Fibroblast of the conjunctiva (primary cell): ENCODE measurements at regions not wholly inside any gene's neighbourhood (a gene's known extent, or its start where the extent isn't known, plus 50 kb on each side); places are given as distances from the start of the nearest gene placed in this dataset.

Experiments used
- DNase-seq: peaks from one replicate; pipeline ENCODE4 v3.0.0-alpha.2; 2010; ENCODE audit warnings: low read depth

DNA sequence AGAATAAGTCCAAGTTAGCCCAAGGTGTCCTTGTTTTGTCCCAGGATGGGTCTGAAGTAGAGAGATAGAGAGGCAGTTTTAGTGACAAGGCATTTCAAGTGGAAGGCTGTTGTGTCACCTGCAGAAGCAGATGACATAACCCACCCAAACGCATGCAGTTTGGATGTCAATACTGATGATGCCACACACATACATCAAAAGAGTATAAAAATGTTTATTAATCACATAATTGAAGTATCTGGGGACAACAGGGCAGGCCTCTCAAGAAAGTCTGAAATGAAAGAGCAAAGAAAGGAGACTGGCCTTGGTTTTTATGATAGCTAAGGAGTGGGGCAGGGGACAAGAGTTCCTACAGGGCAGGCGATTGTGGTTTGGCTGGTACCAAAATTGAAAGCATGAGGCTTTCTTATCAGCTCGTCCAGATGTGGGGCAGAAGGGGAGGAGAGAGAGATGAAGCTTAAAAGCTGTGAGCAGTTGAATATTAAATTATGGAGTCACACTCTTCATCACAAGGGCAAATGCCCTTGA, 78.4 kb upstream of the TSPAN8 start:
- no peak for DNase-seq

- no peak for DNase-seq
These were observed 75.3 kb upstream of the TSPAN8 start for GRCh38 chr12:71233083-71233482.

- DNase-seq: no peak
These were observed 72.7 kb upstream of the TSPAN8 start for GRCh38 chr12:71230542-71230941.

DNA sequence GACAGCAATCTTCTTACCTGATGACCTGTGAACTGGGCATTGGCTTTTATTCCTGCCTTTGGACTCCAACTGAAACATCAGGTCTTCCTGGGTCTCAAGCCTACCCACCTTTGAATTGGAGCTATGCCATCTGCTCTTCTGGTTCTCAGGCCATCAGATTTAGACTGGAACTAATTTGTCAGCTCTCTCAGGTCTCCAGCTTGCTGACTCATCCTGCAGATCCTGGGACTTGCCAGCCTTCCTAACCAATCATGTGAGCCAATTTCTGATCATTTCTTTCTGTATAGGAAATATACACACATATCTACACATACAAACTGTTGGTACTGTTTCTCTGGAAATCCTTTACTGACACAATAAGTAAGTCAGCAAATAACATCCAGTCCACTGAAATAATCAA, 65.3 kb upstream of the TSPAN8 start:
- DNase-seq: no peak

GRCh38 chr12:71222436-71222835, 64.6 kb upstream of the TSPAN8 start:
- DNase-seq: no peak

- no peak for DNase-seq
These were observed 62.5 kb upstream of the TSPAN8 start for GRCh38 chr12:71220260-71220659.

- DNase-seq: no peak
These were observed 61.4 kb upstream of the TSPAN8 start for GRCh38 chr12:71219224-71219623.

GRCh38 chr12:71218616-71219015, 60.8 kb upstream of the TSPAN8 start:
- DNase-seq: no peak

GRCh38 chr12:71216725-71217579, 59.2 kb upstream of the TSPAN8 start:
- peak; percentile 29 for DNase-seq

DNA sequence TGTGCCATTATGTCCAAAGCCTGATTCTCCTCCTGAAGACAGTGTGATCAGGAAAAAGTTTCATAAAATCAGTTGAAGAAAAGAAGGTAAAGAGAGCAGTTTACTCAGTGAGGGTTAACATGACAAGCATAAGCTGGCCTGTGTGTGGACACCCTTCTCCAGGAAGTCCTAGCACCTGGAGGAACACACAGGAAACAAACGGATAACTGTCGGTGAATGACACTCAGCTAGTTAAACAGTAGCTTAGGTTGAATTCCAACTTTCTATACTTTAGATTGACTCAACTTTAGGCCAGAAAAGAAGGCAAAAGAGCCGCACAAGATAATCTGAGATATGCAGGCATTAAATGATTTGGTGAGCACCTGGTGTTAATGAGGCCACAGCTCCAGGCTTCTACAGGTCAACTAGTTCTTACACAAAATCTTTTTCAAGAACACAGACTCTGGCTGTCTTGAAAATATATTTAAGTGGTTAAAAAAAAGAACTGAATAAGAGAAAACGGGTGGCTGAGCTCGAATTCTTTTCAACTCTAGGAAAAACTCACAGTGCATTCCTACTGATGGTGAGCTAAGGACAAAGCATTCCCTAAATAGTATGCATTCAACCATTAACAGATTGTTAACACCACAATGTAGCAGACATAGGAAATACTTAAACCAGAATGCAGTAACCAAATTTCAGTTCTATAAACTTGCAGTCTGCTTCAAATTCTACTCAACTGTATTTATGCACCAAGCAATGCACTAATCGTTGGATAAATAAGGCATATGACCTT, 56.9 kb upstream of the TSPAN8 start:
- DNase-seq: no peak

- no peak for DNase-seq
These were observed 50.4 kb upstream of the TSPAN8 start for GRCh38 chr12:71208053-71208685.
